HG03135 (cell line): ENCODE measurements at regions not wholly inside any gene's neighbourhood (a gene's known extent, or its start where the extent isn't known, plus 50 kb on each side); places are given as distances from the start of the nearest gene placed in this dataset.

Source experiments
- ATAC-seq: cut with Tn5 transposase; IDR thresholded peaks from one replicate; pipeline ENCODE4 v1.9.1; 2021; ENCODE audit warnings: mild to moderate bottlenecking, moderate library complexity; ENCODE audit not compliant: unreplicated experiment

GRCh38 chr7:41633690-41634089, 69.2 kb downstream of the INHBA start:
- no peak for ATAC-seq

GRCh38 chr7:41630741-41631140, 72.1 kb downstream of the INHBA start:
- peak; percentile 95 for ATAC-seq

GRCh38 chr7:41629711-41630111, 73.2 kb downstream of the INHBA start:
- no peak for ATAC-seq

DNA sequence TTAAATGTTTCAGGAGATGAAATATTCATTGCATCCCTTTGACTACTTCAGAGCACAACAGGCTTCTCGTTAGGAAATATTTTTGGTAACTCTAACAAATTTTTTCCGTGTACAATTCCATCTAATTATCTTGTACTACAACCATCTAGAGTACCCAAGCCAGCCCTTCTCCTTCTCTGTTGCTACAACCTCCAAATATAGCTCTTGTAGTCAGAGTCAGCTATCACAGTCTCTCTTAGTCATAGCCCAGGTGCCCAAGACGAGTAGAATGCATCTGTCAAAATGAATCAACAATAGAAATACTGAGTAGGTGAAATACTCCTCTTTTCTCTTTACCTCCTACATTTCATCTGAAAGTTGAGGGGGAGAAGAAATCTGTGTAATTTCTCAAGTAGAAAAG, 74.0 kb downstream of the INHBA start:
- ATAC-seq, result no peak

- ATAC-seq, result no peak
These were observed 75.1 kb downstream of the INHBA start for GRCh38 chr7:41627645-41628298.

DNA sequence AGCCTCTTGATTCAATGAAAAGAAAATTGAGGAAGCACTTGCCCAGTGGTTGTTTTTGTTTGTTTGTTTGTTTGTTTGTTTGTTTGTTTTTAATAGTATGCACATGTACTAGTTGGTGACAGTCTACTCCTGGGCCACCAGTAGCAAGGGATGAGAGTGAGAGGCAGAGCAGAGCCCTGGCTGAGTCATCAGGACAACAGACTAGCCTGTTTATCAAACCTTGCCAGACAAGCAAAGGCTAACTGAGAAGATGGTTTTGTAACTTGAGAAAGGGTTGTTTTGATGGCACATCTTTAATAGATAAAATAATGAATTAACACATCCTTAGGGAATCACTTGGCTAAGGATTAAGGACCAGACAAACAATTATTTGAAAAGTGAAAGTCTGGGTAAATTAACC, 78.1 kb downstream of the INHBA start:
- ATAC-seq, result no peak

- ATAC-seq, result no peak
These were observed 80.7 kb downstream of the INHBA start for GRCh38 chr7:41621953-41622831.

DNA sequence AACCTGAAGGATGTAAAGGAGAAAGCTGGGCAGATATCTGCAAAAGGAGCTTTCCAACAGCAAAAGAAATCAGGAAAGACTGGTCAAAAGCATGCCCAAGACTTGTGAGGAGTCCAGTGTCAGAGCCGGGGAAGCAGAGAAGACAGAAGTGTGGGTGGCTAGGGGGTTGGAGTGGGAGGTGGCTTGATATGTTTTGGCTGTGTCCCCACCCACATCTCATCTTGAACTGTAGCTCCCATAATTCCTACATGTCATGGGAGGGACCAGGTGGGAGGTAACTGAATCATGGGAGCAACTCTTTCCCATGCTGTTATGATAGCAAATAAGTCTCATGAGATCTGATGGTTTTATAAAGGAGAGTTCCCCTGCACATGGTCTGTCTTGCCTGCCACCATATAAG, 84.9 kb downstream of the INHBA start:
- ATAC-seq, result no peak

GRCh38 chr7:41612798-41613197, 90.1 kb downstream of the INHBA start:
- no peak for ATAC-seq

- ATAC-seq, result no peak
These were observed 90.5 kb downstream of the INHBA start for GRCh38 chr7:41612386-41612785.

- ATAC-seq, result no peak
These were observed 94.4 kb downstream of the INHBA start for GRCh38 chr7:41608447-41608846.

DNA sequence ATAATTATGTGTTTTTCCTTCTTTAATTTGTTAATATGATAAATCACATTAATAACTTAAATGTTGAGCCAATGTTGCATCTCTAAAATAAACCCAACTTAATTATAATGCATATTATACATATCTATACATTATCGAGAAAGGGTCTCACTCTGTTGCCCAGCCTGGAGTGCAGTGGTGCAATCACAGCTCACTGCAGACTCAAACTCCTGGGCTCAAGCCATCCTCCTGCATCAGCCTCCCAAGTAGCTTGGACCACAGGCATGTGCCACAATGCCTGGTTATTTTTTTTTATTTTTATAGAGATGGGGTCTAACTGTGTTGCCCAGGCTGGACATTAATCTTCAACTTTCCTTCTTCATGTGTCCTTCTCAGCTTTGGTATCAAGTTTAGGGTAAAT, 98.9 kb downstream of the INHBA start:
- no peak for ATAC-seq

DNA sequence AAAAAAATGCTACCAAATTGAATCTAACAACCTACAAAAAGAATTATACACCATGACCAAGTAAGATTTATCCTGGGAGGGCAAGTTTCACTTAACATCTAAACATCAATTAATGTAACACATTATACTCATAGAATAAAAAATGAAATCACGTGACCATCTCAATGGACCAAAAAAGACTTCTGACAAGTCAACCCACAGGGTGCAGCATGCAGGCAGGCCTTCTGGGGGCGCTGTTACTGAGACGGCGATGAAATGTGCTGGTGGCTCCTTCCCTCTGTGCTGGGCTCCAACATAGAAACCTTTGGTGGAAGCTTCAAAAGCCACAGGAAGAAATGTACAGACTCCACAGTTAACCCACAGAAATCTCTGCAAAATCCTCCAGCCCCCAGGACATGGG, 103.1 kb downstream of the INHBA start:
- no peak for ATAC-seq

DNA sequence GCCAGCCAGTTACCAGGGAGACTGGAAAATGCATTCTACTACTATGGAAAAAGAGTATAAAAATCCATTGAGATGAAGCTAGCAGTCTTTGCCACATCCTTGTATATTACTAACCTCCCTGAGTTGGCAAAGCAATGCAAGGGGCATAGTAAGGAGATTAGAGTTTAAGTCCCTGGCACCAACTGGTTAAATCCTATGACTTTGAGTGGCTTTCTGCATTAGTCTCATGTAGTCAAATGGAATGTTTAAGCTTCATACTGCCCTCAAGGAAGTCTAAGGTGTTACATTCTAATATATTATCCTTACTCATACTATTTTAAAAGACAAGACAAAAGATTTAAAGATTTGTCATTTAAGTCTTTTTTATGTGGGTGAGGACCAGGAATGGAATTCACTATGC, 110.1 kb downstream of the INHBA start:
- no peak for ATAC-seq

- ATAC-seq, result no peak
These were observed 110.7 kb downstream of the INHBA start for GRCh38 chr7:41592236-41592635.

DNA sequence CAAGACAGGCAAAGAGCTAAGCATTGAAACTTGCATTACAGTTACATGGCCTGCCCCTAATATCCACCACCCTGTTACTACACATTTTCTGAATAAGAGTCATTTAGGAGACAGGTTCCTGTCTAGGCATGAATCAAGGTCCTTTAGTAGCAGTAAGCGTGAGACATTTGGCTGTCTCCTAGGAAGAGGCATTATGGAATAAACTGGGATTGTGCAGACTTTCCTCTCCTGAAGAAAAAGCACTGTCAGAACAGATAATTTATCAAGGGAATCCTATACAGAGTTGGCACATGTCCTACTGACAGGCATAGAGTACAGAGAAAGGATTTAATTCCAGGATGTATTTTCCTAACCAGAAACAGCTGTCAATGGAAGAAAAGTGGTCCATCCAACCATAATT, 111.9 kb downstream of the INHBA start:
- no peak for ATAC-seq

- no peak for ATAC-seq
These were observed 114.5 kb downstream of the INHBA start for GRCh38 chr7:41588341-41588740.

DNA sequence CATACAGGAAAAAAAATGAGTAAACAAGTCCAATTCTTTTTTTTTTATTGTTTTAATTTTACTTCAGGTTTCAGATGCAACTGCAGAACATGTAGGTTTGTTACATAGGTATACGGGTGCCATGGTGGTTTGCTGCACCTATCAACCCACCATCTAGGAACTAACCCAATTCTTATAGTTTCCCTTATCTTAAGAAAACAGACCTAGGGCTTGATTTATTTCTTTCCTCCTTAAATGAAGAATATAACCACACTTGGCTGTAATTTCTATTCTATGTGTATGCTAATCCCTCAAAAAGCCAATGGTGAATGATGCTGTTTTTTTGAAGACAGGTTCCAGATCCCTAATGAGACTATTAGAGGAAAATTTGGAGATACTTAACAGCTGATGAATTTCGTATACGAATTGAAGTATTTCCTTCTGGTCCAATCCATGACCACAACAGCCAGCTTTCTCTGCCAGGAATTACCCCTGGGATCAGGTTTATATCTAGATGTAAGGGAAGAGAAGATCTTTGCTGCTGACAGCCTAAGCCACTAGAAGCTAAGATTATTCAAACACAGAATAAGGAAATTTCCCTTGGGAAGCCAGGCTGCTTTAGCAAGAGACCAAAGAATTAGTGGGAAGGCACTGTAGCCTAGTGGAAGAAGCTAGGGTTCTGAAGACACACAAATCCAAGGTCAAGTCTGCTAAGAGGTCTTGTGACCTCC, 115.8 kb downstream of the INHBA start:
- no peak for ATAC-seq

DNA sequence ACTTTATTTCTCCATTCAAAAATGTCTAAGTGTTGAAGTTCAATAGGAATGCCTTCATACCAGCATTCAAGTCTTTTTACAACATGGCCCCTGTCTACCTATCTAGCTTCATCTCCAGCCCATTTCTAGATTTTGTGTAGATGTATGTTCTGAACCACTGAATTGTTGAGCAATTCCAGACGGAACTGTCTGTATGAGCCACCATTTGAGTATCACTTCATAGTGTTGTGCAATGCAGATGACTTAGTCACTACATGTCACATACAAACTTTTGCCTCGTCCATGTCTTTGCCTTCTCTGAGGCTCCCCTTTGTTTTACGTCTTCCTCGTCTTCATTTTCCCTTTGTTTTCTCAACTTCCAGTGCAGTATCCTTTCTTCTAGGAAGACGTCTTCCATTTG, 118.1 kb downstream of the INHBA start:
- no peak for ATAC-seq

DNA sequence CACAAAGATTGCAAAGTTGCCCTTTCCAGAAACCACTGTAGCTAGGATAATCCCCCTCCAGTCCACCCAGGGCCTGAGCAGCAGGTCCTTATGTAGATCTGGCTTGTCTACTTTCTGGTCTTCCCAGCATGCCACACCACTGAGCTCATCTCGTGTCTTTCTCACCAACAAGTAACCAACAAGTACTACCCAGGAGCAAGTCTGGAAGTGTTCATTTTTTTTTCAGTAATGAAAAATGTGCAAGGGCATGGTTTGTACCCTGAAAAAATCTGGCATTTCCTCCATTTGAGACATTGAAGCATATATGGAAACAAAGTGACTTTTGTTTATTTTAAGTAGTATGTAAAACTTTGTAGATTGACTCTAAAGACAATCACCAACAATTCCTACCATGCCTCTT, 120.8 kb downstream of the INHBA start:
- no peak for ATAC-seq

GRCh38 chr7:41581041-41581440, 121.8 kb downstream of the INHBA start:
- no peak for ATAC-seq
